Activated CD4-positive, alpha-beta T cell treated with anti-CD3 and anti-CD28 coated beads for 4 hours (primary cell): ENCODE measurements at regions not wholly inside any gene's neighbourhood (a gene's known extent, or its start where the extent isn't known, plus 50 kb on each side); places are given as distances from the start of the nearest gene placed in this dataset.
"Not testable (repeated sequence)": the region's sequence is repeated elsewhere in the genome, so short reads cannot be mapped to it uniquely, and the experiment has no call there.

Experiments
- DNase-seq, 2 donors: peaks; one replicate each; pipeline ENCODE4 v3.0.0-alpha.2; 2020

- no peak for DNase-seq
Observed at GRCh38 chr1:55803429-55803828, 588.3 kb upstream of the USP24 start.

- no peak for DNase-seq
Observed at GRCh38 chr1:55801481-55801880, 586.3 kb upstream of the USP24 start.

GRCh38 chr1:55800503-55800902, 585.3 kb upstream of the USP24 start:
- no peak for DNase-seq

- DNase-seq, result no peak
Observed at GRCh38 chr1:55793856-55794255, 578.7 kb upstream of the USP24 start.

- DNase-seq, result no peak
Observed at GRCh38 chr1:55792870-55793269, 577.7 kb upstream of the USP24 start.

GRCh38 chr1:55789466-55789865, 574.3 kb upstream of the USP24 start:
- no peak for DNase-seq

GRCh38 chr1:55786396-55786795, 571.2 kb upstream of the USP24 start:
- no peak for DNase-seq

GRCh38 chr1:55784941-55785450, 569.8 kb upstream of the USP24 start:
- not testable (repeated sequence) for DNase-seq

GRCh38 chr1:55781944-55782482, 566.8 kb upstream of the USP24 start:
- DNase-seq, result no peak

- no peak for DNase-seq
Observed at GRCh38 chr1:55781003-55781402, 565.8 kb upstream of the USP24 start.

- DNase-seq, result no peak
Observed at GRCh38 chr1:55777545-55777944, 562.4 kb upstream of the USP24 start.

- DNase-seq, result no peak
Observed at GRCh38 chr1:55775007-55775406, 559.8 kb upstream of the USP24 start.

GRCh38 chr1:55774446-55774845, 559.3 kb upstream of the USP24 start:
- no peak for DNase-seq

GRCh38 chr1:55773211-55773940, 558.2 kb upstream of the USP24 start:
- DNase-seq, result no peak

- no peak for DNase-seq
Observed at GRCh38 chr1:55768327-55768952, 553.3 kb upstream of the USP24 start.

GRCh38 chr1:55767171-55767570, 552.0 kb upstream of the USP24 start:
- no peak for DNase-seq

GRCh38 chr1:55765505-55765904, 550.3 kb upstream of the USP24 start:
- DNase-seq, result not testable (repeated sequence)

- DNase-seq, result no peak
Observed at GRCh38 chr1:55751776-55752175, 536.6 kb upstream of the USP24 start.

- no peak for DNase-seq
Observed at GRCh38 chr1:55750628-55750995, 535.4 kb upstream of the USP24 start.

GRCh38 chr1:55749975-55750627, 534.9 kb upstream of the USP24 start:
- DNase-seq, result no peak

- DNase-seq, result no peak
Observed at GRCh38 chr1:55747408-55747841, 532.3 kb upstream of the USP24 start.

GRCh38 chr1:55746710-55747109, 531.5 kb upstream of the USP24 start:
- DNase-seq, result no peak

- no peak for DNase-seq
Observed at GRCh38 chr1:55741516-55741915, 526.4 kb upstream of the USP24 start.

- no peak for DNase-seq
Observed at GRCh38 chr1:55735106-55735505, 519.9 kb upstream of the USP24 start.
